ENCODE measurements at regions not wholly inside any gene's neighbourhood (a gene's known extent, or its start where the extent isn't known, plus 50 kb on each side); places are given as distances from the start of the nearest gene placed in this dataset.
A peak's percentile ranks its signal among the peaks of the same experiment; 100 is the strongest.
"Not testable (repeated sequence)": the region's sequence is repeated elsewhere in the genome, so short reads cannot be mapped to it uniquely, and the experiment has no call there.

DNA sequence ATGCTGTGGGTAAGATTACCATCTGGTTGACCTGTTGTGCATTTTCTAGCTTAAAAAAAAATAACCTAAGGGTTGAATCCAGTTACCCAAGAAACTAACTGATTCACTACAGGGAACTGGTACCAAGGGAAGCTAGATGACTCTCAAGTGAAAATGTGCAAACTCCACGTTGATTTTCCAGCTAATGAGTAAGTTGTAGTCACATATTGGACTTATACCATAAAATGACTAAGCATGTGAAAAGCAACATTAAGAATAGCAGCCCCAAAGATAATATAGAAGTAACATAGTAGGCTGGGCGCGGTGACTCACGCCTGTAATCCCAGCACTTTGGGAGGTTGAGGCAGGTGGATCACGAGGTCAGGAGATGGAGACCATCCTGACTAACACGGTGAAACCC lies 270.9 kb downstream of the SPRY1 start:
- peaks cover 31% of the 10 kb centered on the region for H3K27me3 Mint-ChIP-seq
- no peak for DNase-seq
- H3K36me3 Mint-ChIP-seq: no peaks in the 10 kb centered on the region
- no peak overlapping the region for H3K4me3 Mint-ChIP-seq
- H3K4me1 Mint-ChIP-seq (ENCODE audit: low read depth): peaks cover 12% of the 10 kb centered on the region
- H3K27ac Mint-ChIP-seq: no peak overlapping the region
- POLR2A ChIA-PET: no interaction called here
- no peaks in the 10 kb centered on the region for H3K9me3 Mint-ChIP-seq
- intact Hi-C loops (cut with micrococcal nuclease): loop anchor here (10.0 kb wide), 1 partner anchor 563 kb away; no protein-coding TSS in a partner anchor
- CTCF ChIA-PET: no interaction called here

DNA sequence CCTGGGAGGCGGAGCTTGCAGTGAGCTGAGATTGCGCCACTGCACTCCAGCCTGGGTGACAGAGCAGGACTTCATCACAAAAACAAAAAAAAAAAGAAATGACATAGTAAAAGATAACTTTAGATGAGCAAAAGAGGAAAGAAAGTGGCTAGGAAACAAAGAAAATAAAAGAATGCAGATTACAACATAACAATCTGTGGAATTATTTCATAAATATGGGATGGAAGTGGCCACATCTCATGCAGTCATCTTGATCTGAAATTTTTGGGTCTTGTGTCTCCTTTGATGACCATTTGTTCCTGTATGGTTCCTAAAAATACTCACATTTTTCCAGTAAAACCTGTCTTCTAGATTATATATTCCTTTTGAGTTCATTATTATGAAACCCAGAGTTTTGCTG lies 271.4 kb downstream of the SPRY1 start:
- peaks cover 32% of the 10 kb centered on the region for H3K27me3 Mint-ChIP-seq
- no peaks in the 10 kb centered on the region for H3K36me3 Mint-ChIP-seq
- DNase-seq: no peak
- POLR2A ChIA-PET: no interaction called here
- CTCF ChIA-PET: no interaction called here
- H3K4me1 Mint-ChIP-seq (ENCODE audit: low read depth): peaks cover 13% of the 10 kb centered on the region
- no peaks in the 10 kb centered on the region for H3K9me3 Mint-ChIP-seq
- intact Hi-C loops (cut with micrococcal nuclease): loop anchor here (10.0 kb wide), 1 partner anchor 563 kb away; no protein-coding TSS in a partner anchor
- H3K4me3 Mint-ChIP-seq: no peak overlapping the region
- no peak overlapping the region for H3K27ac Mint-ChIP-seq

DNA sequence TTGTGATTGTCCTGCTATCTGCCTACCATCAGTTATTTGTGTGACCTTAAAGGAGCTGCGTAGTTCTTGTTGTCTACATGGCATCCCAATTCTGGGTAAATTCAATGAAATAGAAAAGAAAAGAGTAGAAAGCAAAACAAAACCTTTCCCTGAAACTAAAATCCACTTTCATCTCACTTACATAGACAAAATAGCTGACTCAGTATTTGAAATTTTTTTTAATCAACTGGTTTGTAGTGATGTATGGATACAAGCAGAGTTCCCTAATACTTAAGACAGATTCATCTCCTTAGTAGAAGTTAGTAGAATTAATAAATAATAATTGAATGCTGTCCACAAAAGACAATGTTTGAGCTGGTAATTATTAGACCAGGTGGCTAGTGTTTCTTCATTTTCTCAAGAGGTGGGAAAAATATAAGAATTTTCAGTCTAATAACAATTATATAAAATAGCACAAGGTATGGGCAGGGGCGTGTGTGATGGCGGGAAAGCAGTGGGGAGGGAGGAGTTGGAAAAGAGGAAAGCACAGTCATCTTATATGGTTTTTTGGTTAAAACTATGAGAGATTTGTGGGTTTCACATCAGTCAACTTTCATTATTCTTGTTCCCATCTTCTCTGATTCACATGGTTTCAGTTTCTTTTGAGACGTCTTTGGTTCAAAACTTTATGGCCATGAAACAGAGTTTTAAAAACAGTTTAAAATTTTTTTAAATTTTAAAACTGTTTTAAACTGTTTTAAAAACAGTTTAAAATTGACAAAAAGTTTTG lies 275.2 kb downstream of the SPRY1 start:
- CTCF ChIA-PET: interaction anchor here (1.8 kb wide), 1 partner anchor 107 kb away, joined by 4 read pairs; no protein-coding TSS in a partner anchor
- H3K27me3 Mint-ChIP-seq: peaks cover 42% of the 10 kb centered on the region

DNA sequence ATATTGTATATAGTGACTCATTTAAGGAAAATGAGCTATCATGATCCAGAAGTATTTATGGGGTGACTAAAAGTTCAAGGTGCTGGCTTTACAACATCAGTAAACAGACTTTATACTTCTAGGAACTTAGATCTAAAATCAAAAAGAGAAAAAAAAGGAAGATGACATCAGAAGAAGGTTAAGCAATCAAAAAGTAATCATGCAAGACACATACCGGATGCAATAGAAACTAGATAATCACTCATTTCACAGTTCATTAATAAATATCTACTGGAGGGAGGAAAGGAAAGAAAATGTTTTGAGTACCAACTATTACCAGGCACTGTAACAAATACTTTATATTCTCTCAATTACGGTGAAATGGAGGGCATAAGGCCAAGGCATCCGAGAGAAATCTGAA lies 276.4 kb downstream of the SPRY1 start:
- H3K36me3 Mint-ChIP-seq: no peaks in the 10 kb centered on the region
- intact Hi-C loops (cut with micrococcal nuclease): loop anchor here (1.0 to 5.0 kb wide), 4 partner anchors 108 to 846 kb away; partner anchors contain the start of gene FGF2
- CTCF ChIA-PET: no interaction called here
- H3K9me3 Mint-ChIP-seq: no peaks in the 10 kb centered on the region
- H3K27me3 Mint-ChIP-seq: peaks cover 44% of the 10 kb centered on the region
- no peak for DNase-seq
- peaks cover 21% of the 10 kb centered on the region for H3K4me1 Mint-ChIP-seq (ENCODE audit: low read depth)
- POLR2A ChIA-PET: interaction anchor here (0.7 kb wide), 1 partner anchor 16 kb away, joined by 3 read pairs; no protein-coding TSS in a partner anchor
- no peak overlapping the region for H3K27ac Mint-ChIP-seq
- no peak overlapping the region for H3K4me3 Mint-ChIP-seq

More for the DNA sequence above, 275.2 kb downstream of the SPRY1 start:
- H3K36me3 Mint-ChIP-seq: no peaks in the 10 kb centered on the region
- no peaks in the 10 kb centered on the region for H3K9me3 Mint-ChIP-seq
- H3K4me3 Mint-ChIP-seq: no peak overlapping the region
- POLR2A ChIA-PET: no interaction called here
- intact Hi-C loops (cut with micrococcal nuclease): loop anchor here (1.0 to 5.0 kb wide), 3 partner anchors 107 to 845 kb away; partner anchors contain the start of gene FGF2
- peak; percentile 55 for DNase-seq
- H3K27ac Mint-ChIP-seq: no peak overlapping the region
- peaks cover 21% of the 10 kb centered on the region for H3K4me1 Mint-ChIP-seq (ENCODE audit: low read depth)

DNA sequence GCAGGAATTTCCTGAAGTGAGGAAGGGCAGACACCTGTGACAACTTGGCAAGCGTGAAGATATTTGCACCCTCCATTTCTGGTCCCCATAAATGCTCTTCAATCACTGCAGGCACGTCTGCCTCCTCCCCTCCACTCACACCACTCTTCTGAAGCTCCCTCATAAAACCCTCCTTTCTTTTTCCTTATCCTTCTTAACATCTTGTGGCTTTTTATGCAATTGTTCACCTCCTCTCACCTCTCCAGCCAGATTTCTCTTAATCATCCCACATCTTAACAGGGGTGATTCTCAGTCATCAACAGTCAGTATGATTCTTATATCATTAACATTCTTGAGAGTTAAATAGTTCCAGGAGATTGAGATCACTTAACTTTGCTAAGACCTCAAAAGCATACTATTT lies 277.4 kb downstream of the SPRY1 start:
- peaks cover 36% of the 10 kb centered on the region for H3K27me3 Mint-ChIP-seq
- no peaks in the 10 kb centered on the region for H3K36me3 Mint-ChIP-seq
- no peak for DNase-seq
- no peak overlapping the region for H3K4me3 Mint-ChIP-seq
- no peak overlapping the region for H3K27ac Mint-ChIP-seq
- H3K4me1 Mint-ChIP-seq (ENCODE audit: low read depth): peaks cover 21% of the 10 kb centered on the region
- CTCF ChIA-PET: no interaction called here
- no peaks in the 10 kb centered on the region for H3K9me3 Mint-ChIP-seq
- intact Hi-C loops (cut with micrococcal nuclease): loop anchor here (1.0 to 5.0 kb wide), 3 partner anchors 109 to 847 kb away; partner anchors contain the start of gene FGF2
- POLR2A ChIA-PET: no interaction called here

DNA sequence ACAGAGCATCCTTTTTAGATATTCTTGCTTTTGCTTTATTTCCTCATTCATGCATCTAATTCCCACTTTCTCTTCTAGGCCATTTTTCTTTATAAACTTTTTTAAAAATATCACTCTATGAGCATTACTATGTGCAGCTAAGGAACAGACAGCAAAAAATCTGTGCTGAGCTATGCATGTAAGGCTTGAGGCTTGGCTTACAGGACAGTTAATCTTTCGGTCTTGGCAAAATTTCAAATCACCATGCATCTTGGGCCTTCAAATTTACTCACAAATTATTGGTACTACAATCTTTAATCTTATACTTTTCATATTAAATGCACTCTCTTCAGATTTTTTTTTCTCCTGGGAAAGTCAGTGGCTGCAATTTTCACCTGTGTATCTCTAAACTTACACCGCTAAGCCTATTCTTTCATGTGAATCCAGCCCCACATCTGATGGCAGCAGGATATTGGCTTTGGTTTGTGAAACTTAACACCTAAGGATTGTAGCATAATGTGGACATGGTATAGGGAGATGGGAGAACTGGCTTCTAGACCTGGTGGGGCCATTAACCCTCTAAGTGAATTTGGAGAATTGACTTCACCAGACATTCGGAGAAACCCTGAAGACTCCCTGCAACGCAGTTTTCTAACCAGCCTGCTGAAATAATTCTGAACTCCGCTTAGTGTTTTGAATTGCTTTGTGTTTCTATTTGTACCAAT lies 278.3 kb downstream of the SPRY1 start:
- H3K27me3 Mint-ChIP-seq: peaks cover 31% of the 10 kb centered on the region
- POLR2A ChIA-PET: no interaction called here
- DNase-seq: no peak
- no peak overlapping the region for H3K27ac Mint-ChIP-seq
- peaks cover 19% of the 10 kb centered on the region for H3K4me1 Mint-ChIP-seq (ENCODE audit: low read depth)
- no peaks in the 10 kb centered on the region for H3K36me3 Mint-ChIP-seq
- no peak overlapping the region for H3K4me3 Mint-ChIP-seq
- intact Hi-C loops (cut with micrococcal nuclease): loop anchor here (5.0 kb wide), 1 partner anchor 848 kb away; the partner anchor contains the start of gene FGF2
- no peaks in the 10 kb centered on the region for H3K9me3 Mint-ChIP-seq
- CTCF ChIA-PET: no interaction called here

DNA sequence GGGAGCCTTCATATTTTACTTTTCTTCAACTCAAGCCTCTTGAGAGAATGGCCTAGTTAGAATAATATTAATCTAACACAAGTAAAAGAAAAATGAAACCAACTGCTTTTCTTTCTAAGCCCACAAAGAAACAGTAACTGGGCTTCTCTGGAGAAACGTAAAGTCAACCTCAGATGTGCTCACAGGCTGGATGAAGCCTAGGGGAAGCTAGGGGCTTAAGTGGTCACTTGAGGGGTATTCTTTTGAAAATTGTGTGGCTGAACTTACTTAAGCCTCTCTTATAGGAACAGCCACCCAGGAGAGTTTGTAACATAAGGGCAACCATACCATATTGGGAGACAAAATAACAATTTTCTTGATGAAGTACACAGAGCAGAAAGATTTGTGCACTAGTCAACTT lies 279.0 kb downstream of the SPRY1 start:
- CTCF ChIA-PET: no interaction called here
- DNase-seq: no peak
- POLR2A ChIA-PET: no interaction called here
- intact Hi-C loops (cut with micrococcal nuclease): no loop called here
- H3K4me1 Mint-ChIP-seq (ENCODE audit: low read depth): peaks cover 19% of the 10 kb centered on the region
- H3K27ac Mint-ChIP-seq: no peak overlapping the region
- H3K9me3 Mint-ChIP-seq: no peaks in the 10 kb centered on the region
- H3K4me3 Mint-ChIP-seq: no peak overlapping the region
- H3K36me3 Mint-ChIP-seq: no peaks in the 10 kb centered on the region
- H3K27me3 Mint-ChIP-seq: peaks cover 28% of the 10 kb centered on the region

DNA sequence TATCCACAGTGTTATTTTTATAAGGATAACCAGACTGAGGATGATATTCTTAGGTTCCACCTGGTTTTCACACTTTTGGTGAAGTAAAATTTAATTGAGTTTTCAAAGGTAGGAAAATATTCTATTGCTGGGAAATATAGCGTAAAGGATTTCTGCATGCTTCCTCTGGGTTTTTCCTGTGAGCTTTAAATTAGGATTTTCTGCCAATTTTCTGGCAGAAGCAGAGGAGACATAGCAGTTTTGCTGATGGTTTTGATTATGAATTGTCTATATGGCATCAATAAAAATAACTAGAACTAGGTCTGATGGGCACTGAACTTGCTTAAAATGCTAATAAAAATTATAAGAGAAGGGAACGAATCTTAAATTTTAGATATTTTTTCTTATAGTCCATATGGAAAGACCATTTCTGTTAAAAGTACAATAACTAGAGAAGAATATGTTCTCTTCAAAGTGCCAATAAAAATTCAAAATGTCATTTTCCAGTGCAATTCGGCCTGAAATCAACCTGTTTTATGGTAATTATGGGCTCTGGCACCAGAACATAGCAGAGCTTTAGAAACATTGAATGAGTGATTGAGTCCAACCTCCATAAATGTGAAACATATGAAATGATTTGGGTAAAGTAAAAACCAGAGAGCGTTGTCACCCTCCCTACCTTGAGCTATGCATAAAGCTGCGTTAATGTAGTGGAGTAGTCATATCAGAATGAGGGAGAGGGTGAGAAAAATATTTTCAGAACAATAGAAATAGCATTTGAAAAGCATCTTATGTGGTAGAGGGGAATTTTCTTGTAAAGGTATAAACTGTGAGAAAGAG lies 279.7 kb downstream of the SPRY1 start:
- ChIA-PET POLR2A (no interaction called here), CTCF (no interaction called here)

DNA sequence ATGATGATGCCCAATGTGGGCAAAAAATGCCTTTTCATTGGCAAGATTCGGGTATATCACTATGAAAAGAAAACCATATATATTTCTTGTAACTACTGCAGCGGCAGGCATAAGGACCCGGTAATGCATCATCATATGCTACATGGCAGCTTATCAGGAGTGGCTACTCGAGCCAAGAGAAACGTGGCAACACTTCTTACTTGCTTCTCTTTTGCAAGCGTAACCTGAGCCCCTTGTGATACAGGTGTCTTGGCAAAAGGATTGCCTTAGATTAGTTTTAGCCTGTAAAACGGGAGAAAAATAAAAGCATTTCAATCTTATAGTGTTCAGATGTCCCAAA lies 280.3 kb downstream of the SPRY1 start:
- H3K36me3 Mint-ChIP-seq: no peaks in the 10 kb centered on the region
- ChIA-PET CTCF (no interaction called here), POLR2A (no interaction called here)
- no peaks in the 10 kb centered on the region for H3K9me3 Mint-ChIP-seq
- intact Hi-C loops (cut with micrococcal nuclease): no loop called here
- H3K27ac Mint-ChIP-seq: no peak overlapping the region
- no peak for DNase-seq
- H3K4me1 Mint-ChIP-seq (ENCODE audit: low read depth): peaks cover 14% of the 10 kb centered on the region
- H3K4me3 Mint-ChIP-seq: no peak overlapping the region
- peaks cover 22% of the 10 kb centered on the region for H3K27me3 Mint-ChIP-seq

More for the DNA sequence above, 279.7 kb downstream of the SPRY1 start:
- intact Hi-C loops (cut with micrococcal nuclease): no loop called here
- Mint-ChIP-seq H3K9me3 (no peaks in the 10 kb centered on the region), H3K27me3 (peaks cover 25% of the 10 kb centered on the region), H3K27ac (no peak overlapping the region), H3K36me3 (no peaks in the 10 kb centered on the region), H3K4me3 (no peak overlapping the region), H3K4me1 (ENCODE audit: low read depth) (peaks cover 19% of the 10 kb centered on the region)
- no peak for DNase-seq

DNA sequence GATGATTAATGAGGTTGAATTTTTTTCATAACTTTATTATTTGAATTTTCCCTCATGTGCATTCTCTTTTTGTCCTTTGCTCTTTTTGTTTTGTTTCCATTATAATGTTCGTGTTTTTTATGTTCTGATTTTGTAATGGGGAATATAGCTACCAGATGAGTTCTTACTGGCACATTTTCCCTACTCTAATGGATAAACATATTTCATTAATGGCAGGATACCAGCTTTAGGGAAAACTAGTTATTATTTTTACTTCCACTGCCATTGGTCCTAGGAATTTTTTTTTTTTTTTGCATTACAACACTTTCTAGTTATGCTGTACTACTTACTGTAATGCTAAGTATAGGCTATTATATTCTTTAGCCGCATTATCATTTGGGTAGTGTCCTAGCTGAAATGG lies 286.3 kb downstream of the SPRY1 start:
- Mint-ChIP-seq H3K9me3 (no peaks in the 10 kb centered on the region), H3K4me3 (no peak overlapping the region), H3K4me1 (ENCODE audit: low read depth) (no peaks in the 10 kb centered on the region), H3K27me3 (peaks cover 2% of the 10 kb centered on the region), H3K27ac (no peak overlapping the region), H3K36me3 (no peaks in the 10 kb centered on the region)
- CTCF ChIA-PET: no interaction called here
- DNase-seq: no peak
- POLR2A ChIA-PET: no interaction called here
- intact Hi-C loops (cut with micrococcal nuclease): no loop called here

DNA sequence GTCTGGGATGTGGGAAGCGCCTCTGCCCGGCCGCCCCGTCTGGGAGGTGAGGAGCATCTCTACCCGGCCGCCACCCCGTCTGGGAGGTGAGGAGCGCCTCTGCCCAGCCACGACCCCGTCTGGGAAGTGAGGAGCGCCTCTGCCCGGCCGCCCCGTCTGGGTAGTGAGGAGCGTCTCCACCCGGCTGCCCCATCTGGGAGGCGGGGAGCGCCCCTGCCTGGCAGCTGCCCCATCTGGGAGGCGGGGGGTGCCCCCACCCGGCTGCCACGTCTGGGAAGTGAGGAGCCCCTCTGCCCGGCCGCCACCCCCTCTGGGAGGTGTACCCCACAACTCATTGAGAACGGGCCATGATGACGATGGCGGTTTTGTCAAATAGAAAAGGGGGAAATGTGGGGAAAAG lies 288.3 kb downstream of the SPRY1 start:
- H3K4me3 Mint-ChIP-seq; H3K27ac Mint-ChIP-seq; CTCF ChIA-PET; H3K27me3 Mint-ChIP-seq; DNase-seq; H3K4me1 Mint-ChIP-seq (ENCODE audit: low read depth); H3K36me3 Mint-ChIP-seq; intact Hi-C loops (cut with micrococcal nuclease); H3K9me3 Mint-ChIP-seq; POLR2A ChIA-PET: not testable (repeated sequence)

DNA sequence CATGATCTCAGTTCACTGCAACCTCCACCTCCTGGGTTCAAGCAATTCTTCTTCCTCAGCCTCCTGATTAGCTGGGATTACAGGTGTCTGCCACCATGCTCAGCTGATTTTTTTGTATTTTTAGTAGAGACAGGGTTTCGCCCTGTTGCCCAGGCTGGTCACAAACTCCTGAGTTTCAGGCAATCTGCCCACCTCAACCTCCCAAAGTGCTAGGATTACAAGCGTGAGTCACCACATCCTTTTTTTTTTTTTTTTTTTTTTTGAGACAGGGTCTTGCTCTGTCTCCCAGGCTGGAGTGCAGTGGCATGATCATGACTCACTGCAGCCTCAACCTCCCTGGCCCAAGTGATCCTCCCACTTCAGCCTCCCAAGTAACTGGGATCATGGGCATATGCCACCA lies 298.9 kb downstream of the SPRY1 start:
- H3K4me3 Mint-ChIP-seq, H3K36me3 Mint-ChIP-seq: not testable (repeated sequence)

More for the DNA sequence above, 298.9 kb downstream of the SPRY1 start:
- H3K27me3 Mint-ChIP-seq; H3K4me1 Mint-ChIP-seq (ENCODE audit: low read depth); intact Hi-C loops (cut with micrococcal nuclease); H3K9me3 Mint-ChIP-seq; H3K27ac Mint-ChIP-seq; POLR2A ChIA-PET; DNase-seq: not testable (repeated sequence)
- CTCF ChIA-PET: interaction anchor here (0.7 kb wide), 1 partner anchor 35 kb away, joined by 3 read pairs; no protein-coding TSS in a partner anchor

Data from activated CD4-positive, alpha-beta memory T cell treated with anti-CD3 and anti-CD28 coated beads for 36 hours (primary cell).